ENCODE measurements at regions not wholly inside any gene's neighbourhood (a gene's known extent, or its start where the extent isn't known, plus 50 kb on each side); places are given as distances from the start of the nearest gene placed in this dataset.
"Not testable (repeated sequence)": the region's sequence is repeated elsewhere in the genome, so short reads cannot be mapped to it uniquely, and the experiment has no call there.

DNA sequence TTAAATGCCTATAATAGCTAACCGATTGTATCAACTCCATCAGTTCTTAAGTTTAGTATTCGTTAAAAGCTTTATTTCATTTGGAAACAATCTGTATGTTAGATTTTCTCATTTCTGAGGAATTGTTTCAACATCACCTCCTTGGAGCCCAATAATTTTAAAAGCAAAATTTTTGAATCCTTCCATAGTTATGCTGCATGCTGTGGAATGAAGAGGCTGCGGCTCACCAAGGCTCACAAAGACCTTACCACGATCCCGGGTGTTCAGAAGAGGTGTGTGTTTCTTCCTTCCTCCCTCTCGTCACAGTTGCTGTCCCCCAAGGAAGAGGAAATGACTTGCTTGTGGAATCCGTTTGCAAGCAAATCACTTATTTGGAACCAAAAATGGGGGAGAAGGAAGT is 143.8 kb downstream of the FGF1 start:
- no peak for DNase-seq

DNA sequence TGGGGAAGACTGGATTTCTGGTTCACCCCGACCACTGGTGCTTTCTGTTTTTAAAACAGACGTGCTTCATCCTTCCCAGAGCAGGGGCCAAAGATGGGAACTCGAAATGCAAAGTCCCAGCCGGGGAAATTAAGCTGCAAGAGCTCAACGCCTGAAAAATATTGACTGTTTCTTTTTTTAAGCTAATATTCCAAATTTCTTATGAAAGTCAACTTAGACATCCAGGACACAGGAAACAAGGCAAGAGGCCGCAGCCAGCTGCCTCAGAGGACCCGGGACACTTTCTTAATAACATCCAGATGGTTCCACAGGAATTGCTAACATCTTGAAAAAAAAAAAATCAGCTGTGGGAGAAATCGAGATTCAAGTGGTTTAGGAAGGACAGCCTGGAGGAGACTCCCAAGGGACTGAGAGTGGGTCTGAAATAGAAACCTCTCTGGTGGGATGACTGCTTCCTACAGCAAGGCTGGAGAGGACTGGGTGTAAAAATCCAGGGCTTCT is 144.9 kb downstream of the FGF1 start:
- DNase-seq: no peak

DNA sequence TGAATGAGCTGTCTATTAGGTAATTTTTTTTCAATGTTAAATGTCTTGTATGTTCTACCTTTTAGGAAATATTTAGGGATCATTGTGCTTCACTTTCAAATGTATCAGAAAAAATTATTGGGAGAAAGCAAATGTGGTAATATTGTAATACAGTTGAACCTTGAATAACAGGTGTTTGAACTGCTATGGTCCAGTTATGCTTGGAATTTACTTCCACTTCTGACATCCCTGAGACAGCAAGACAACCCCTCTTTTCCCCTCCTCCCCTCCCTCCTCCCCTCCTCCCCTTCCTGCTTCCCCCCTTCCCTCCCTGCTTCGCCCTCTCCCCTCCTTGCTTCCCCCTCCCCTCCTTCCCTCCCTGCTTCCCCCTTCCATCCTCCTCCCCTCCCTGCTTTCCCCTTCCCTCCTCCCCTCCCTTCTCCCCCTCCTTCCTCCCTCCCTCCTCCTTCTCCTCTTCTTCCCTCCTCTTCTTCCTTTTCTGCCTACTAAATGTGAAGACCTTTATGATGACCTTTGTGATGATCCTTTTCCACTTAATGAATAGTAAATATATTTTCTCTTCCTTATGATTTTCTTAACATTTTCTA is 146.6 kb downstream of the FGF1 start:
- DNase-seq: no peak

DNA sequence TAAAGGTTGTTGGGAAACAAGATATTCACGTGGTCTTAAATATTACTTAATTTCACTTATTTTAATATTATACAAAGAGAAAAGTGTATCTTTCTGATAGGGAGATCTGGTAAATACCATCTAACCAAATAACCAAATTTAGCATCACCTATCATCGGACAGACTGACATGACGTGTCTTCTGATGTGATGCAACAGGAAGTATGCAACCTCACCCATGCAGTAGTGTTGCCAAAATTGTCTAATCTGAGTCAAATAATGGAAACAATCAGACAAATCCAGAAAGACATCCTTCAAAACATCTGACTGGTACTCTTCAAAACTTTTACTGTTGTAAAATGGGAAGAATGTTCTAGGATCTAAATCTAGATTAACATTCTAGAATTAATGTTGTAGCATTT is 148.0 kb downstream of the FGF1 start:
- DNase-seq: no peak

DNA sequence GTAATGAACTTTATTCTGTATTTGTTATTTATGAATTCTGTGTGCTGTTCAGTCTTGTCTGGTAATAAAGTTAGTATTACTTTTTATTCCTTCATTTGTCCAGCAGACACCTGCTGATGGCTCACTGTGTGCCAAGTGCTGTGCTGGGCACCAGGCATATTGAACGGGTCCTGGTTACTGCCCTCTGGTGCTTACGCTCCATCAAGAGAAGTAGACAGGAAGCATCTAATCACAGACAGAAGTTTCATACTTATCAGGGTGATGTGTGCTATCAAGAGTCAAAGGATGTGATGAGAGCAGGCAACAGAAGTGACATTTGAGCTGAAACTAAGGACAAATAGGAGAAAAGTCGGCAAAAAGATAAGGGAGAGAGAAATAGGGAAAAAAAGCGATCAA is 153.1 kb downstream of the FGF1 start:
- DNase-seq: no peak

DNA sequence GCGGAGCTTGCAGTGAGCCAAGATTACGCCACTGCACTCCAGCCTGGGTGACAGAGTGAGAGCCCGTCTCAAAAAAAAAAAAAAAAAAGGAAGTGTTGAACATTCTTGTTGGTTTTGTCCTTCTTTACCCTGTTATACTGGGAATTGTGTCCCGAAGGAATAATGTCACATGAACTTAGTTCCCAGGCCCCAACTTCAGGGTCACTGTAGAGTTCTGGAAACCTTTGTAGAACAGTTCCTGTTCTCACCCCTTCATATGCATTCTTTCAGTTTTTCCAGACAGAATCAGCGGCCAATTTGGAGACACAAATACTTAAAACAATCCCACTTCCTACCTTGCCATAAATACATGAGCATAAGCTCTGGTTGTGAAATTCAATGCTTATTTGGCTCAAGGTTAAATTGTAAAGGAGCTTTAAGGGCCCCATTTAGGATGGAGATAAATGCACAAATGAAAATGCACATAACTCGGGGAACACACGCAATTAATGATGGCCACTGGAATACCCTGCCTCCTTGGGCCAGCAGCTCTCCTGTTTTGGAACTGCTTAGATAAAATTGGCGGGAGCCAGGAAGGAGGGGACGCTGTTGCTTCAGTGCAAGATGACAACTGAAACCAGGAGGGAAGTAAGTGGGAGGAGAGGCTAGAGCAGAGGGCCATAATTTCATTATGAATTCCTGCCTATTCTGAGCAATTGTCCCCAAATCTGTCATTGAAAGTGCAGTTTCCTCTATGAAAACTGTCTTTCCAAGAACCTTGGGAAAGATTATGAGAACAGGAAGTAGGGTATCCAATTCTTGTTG is 153.7 kb downstream of the FGF1 start:
- DNase-seq: no peak

DNA sequence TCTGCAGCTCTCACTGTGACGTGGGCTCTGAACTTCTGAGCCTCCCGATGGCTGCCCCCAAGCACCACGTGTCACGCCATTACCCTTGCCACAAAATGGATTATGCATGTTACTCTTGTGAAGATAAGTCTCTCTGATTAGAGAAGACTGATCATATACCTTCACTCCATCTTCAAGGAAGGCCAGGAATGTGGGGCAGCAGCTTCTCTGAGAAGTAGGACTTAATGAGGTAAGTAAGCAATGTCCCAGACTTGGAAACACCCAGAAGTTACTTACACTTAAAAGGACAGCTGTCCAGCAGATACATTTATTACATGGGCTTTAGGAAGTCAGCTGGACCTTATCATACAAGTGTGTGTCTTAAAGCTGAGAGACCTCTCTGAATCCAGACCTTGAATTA is 155.0 kb downstream of the FGF1 start:
- DNase-seq: no peak

DNA sequence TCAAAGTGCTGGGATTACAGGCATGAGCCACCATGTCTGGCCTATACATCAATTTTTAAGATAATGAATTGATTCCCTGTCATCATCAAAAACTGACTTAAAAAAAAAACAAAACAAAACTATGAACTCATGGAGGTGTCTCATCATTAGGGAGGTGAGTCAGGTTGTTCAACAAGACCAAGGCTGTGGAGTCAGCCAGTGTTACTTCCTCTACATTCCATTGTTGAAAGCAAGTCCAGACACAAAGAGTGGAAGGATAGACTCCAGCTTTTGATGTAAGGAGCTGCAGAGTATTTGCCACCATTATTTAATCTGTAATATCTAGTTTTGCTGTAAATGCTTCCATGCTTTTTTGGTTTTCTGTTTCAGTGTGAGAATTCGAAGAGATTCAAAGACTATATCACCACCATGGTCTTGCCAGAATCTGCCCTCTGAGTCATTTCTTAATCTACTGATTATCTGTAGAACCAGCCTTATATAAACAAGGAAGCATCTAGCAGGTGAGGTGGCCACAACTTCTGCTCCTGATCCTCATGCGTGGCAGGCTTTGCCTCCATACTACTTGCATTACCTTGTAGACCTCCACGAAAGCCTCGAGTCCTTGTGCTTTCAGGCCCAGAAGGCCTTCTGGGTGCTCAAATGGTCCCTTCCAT is 156.1 kb downstream of the FGF1 start:
- DNase-seq: no peak

DNA sequence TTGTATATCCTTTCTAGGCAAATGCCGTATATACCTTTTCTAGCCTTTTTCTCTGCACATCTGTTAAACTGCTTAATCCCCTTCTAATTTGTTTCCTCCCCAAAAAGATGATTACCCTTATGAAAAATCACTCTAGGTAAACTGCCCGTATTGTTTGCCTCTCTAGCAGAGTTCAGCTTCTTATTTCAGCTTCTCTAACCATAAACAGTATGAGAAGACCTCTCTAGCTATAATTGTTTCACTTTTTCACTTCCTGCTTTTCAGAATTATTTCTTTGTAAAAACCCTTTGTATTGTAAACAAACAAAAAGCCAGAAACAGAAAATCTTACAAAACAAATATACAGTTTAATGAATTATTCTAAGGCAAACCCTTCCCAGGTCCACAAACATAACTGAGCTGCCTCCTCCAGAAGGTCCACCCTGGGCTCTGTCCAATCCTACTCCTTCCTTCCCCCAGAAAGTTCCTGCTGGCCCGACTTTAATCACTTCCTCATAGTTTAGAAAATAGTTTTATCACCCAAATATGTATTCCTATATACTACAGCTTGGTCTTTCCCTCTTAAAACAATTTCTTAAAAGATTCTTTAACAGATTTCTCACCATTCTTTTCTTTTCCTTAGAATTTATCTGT is 158.1 kb downstream of the FGF1 start:
- peak; percentile 36 for DNase-seq

DNA sequence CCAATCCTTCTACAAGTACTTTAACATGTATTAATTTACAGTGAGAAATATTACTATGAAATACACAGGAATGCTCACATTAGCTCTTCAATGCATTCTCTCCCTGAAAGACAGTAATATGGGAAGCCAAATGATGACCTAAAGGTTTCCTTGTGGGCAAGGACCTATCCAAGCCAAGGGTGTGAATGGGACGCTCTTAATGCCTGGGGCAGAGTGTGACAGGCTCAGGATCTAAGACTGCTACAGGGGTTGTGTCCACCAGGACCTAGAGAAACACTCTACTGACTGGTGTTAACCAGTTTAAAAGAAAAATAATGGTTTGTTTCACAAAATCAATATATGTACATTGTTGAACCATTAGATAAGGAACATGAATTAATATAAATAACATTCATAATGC is 158.7 kb downstream of the FGF1 start:
- DNase-seq: no peak

DNA sequence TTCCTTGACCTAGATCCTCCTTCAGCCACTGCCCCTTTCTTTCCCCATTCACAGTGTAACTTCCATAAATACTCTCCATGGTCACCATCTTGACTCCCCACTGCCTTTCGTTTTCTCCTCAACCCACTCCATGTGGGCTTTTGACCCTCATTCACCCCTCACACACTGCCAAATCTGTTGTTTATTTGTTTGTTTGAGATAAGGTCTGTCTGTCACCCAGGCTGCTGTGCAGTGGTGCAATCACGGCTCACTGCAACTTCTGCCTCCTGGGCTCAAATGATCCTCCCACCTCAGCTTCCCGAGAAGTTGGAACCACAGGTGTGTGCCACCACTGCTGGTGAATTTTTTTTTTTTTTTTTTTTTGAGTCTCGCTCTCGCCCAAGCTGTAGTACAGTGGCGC is 162.9 kb downstream of the FGF1 start:
- no peak for DNase-seq

DNA sequence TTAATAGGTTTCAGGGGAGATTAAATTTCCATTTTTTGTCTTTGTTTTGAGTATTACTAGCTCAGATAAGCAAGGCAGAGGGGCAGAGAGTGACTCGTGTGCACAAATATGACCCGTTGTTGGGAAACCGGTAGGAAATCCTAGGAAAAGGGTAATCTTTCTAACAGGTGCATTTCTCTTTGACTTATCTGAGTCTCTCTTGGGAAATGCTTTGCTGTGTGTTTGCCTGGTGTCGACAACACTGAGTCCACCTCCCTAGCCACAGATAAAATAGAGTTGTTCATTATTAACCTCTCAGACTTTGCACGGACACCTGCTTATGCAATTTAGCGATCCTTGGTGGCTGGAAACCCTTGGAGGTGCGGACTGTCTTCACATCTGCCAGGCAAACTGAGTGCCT is 164.2 kb downstream of the FGF1 start:
- no peak for DNase-seq

DNA sequence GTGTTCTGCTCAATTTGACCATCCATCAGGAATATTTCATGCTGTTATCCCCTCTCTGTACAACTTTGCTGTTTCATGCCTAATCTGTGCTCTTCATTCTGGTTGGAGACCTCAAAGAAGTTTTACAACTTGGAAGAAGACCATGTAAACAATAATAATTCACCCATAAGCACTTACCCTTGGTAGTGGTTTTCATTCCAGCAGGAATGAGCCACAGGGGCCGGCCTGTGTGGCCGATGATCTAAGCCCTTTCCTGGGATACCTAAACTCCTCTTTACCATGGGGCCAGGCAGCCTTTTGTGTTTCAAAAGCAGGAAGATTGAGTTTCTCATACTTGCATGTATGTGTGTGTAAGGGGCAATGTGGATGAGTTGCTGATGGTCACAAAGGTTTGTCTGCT is 165.0 kb downstream of the FGF1 start:
- DNase-seq: no peak

DNA sequence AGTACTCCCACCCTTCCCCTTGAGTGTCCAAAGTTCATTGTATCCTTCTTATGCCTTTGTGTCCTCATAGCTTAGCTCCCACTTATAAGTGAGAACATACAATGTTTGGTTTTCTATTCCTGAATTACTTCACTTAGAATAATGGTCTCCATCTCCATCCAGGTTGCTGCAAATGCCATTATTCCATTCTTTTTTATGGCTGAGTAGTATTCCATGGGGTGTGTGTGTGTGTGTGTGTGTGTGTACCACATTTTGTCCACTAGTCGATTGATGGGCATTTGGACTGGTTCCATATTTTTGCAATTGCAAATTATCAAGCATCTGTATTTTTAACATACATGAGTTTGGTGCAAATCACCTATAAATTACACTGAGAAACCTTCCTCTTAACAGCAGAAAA is 166.0 kb downstream of the FGF1 start:
- DNase-seq: not testable (repeated sequence)

DNA sequence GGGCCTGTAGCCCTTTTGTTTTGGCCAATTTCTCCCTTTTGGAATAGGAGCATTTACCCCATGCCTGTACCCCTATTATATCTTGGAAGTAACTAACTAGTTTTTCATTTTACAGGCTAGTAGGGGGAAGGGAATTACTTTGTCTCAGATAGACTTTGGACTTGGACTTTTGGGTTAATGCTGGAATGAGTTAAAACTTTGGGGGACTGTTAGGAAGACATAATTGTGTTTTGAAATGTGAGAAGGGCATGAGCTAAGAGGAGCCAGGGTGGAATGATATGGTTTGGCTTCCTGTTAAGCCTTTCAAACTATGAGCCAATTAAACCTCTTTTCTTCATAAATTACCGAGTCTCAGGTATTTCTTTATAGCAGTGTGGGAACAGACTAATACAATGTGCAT is 168.1 kb downstream of the FGF1 start:
- no peak for DNase-seq

DNA sequence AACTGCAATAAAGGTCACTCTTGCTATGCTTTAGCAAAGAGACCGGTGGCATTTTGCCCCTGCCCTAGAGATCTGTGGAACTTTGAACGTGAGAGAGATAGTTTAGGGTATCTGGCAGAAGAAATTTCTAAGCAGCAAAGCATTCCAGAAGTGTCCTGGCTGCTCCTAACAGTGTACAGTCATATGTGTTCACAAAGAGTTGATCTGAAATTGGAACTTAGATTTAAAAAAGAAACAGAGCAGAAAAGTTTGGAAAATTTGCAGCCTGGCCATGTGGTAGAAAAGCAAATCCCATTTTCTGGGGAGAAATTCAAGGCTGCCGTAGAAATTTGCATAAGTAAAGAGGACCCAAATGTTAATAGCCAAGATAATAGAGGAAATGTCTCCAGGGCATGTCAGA is 169.2 kb downstream of the FGF1 start:
- DNase-seq: no peak

DNA sequence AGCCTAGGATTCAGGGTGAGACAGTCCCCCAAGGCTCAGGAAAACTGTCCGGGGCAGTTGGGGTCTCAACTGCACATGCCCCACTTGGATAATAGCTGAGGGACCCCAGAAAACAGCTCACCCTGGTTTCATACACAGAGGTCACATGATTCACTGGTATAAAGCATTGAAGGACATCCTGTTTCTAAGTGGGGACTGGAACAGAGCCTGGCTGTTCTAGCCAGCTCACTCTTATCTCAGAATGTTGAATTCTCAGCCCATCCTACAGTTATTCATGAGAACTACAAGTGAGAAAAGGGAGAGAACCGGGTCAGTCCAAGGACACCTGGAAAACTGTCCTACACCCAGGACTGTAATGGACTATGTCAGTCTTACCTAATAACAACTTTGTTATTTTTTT is 170.9 kb downstream of the FGF1 start:
- no peak for DNase-seq

DNA sequence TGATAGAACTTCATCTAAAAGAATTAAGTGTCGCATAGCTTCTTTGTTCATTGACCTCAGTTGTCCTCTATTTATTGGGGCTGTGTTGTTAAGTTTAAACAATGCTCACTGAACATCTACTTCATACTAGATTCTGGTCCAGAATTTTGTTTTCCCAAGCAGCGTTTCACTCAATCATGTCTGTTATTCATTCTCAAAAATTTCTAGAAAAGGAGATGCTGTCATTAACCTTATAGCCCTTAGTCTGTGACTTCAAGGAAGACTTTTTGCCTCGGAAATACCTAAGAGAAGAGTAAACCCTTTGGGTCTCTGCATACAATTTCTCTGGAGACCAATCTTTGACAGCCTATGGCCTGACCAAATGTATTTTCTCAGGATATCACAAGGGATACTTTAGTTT is 171.7 kb downstream of the FGF1 start:
- DNase-seq: no peak

DNA sequence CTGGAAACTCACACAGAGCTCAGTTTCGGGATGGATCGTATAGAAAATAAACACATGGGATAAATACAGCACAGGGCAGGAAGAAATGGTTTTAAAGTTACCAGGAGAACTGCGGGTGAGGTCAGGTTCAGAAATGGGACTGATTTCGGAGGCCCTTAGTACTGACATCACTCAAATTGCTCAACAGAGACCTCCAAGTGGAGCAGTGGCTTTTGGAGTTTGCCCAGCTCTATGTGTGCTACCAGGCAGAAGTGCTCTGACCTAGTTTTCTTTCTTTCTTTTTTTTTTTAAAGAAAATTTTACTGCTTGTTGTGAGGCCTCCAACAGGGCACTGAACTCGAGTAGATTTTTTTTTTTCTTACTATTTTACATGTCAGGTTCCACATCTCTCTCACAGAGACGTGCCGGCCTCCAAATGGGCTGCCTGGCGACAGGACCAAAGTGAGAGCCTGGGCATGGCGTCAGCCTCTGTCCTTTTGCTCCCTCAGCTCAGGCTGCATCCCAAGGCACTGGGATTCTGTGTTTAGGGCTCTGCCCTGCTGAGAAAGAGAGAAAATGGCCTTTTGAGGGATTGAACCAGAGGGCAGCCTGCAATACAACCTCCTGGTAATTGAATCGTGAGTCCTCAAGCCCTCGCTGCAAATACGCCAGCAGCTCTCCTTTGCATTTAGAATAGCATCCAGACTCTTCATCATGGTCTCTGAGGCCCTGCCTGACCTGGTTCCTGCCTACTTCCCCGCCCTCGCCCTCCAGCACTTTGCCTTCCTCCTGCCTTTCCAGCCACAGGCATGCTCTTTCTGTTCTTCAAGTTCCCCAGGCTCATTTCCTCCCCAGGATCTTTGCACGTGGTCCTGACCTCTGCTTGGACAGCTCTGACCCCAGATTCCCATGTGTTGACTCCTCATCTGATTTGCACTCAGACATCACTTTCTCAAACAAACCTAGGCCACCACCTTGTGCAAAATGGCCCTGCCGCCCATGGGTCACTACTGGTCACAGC is 173.5 kb downstream of the FGF1 start:
- DNase-seq: no peak

DNA sequence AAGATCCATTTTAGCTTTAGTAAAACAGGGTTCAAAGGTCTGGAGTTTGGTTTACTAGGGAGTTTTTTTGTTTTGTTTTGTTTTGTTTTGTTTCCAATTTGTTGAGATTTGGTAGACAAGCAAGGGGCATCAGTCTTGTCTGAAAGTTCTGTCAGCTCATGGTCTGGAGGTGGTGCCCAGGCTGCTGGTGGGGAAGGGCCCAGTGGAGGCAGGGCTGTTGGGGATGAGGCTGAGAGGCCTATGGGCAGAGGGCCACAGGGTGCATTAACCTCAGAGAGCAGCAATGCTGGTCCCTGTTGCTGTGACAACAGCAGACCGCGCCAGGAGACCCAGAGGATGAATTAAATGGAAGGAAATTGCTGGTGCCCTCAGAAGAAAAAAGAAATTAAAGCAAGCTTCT is 174.5 kb downstream of the FGF1 start:
- no peak for DNase-seq

DNA sequence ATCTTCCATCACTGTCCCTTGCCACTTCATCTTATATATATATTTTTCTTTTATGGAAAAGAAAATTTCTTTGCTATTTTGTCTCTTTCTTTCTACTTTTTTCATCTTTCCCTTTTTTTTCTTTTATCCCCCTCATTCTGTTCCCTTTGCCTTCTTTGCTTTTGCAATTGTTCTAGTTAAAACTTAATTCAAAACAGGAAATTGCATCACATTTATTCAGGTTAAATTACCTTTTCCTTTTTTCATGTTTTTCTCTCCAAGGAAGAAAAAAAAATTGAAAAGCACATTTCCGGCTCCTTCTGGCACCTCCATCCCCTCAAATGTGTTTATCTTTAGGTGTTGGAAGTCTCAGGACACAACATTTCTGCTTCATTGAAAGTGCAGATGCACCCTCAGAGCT is 176.9 kb downstream of the FGF1 start:
- no peak for DNase-seq

DNA sequence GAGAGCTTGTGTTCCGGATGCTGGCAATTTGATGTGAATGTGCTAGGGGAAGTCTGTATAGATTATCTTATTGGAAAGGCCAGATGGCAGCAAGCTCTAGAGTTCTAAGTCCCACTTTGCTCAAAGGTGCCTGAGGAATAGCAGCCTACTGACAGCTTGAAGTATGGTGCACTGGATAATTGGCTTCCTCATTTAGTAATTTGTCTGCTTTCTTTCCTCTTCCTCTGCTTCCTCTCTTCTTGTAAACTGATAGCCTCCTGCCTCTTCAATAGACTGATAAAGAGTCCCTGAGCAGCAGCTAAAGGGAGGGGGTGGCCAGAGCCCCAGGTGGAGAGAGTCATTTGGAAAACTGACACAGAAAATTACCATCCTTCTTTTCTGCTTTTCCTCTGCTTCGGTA is 177.3 kb downstream of the FGF1 start:
- no peak for DNase-seq
